Keratinocyte (primary cell): ENCODE measurements at regions not wholly inside any gene's neighbourhood (a gene's known extent, or its start where the extent isn't known, plus 50 kb on each side); places are given as distances from the start of the nearest gene placed in this dataset.

ENCODE experiments used
- EZH2 ChIP-seq: IDR thresholded peaks from one replicate; pipeline ENCODE4 v1.6.1; 2012; ENCODE audit warnings: inconsistent platforms, mild to moderate bottlenecking, low read length, moderate library complexity
- TF ChIP-seq, protein P1 (sequence below), 3 experiments: IDR thresholded peaks in 1 of 3; conservative IDR thresholded peaks in 1 of 3; optimal IDR thresholded peaks in 1 of 3; 2 replicates in 2 of 3; 3 replicates in 1 of 3; pipeline versions ENCODE3 to v1.5.1; 2011; ENCODE audit warnings: low read length in 3 of 3, mild to moderate bottlenecking in 3 of 3, moderate library complexity in 2 of 3, control low read depth in 1 of 3, inconsistent platforms in 1 of 3; ENCODE audit not compliant: insufficient read depth in 2 of 3; ENCODE audit errors: extremely low read depth in 1 of 3

DNA sequence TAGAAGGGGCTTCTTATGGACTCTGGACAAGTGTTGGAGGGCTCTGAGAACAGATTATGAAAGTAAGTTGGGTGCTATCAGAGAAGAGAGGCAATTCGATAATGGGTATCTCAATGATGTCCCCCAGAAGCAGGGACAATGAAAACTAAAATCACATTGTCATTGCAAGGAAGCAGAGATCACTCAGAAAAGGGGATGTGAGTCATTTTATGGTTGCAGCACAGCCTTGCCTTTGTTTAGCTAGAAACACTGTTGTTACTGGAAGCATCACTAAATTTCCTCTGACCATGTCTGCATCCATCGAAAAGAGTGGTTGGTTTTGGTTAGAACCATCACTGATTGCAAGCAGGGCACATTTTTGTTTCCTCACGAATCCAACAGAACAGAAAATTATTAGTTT is 246.8 kb upstream of the NWD2 start:
- TF ChIP-seq, protein P1, sequence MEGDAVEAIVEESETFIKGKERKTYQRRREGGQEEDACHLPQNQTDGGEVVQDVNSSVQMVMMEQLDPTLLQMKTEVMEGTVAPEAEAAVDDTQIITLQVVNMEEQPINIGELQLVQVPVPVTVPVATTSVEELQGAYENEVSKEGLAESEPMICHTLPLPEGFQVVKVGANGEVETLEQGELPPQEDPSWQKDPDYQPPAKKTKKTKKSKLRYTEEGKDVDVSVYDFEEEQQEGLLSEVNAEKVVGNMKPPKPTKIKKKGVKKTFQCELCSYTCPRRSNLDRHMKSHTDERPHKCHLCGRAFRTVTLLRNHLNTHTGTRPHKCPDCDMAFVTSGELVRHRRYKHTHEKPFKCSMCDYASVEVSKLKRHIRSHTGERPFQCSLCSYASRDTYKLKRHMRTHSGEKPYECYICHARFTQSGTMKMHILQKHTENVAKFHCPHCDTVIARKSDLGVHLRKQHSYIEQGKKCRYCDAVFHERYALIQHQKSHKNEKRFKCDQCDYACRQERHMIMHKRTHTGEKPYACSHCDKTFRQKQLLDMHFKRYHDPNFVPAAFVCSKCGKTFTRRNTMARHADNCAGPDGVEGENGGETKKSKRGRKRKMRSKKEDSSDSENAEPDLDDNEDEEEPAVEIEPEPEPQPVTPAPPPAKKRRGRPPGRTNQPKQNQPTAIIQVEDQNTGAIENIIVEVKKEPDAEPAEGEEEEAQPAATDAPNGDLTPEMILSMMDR (optimal IDR thresholded peaks at IDR 0.05 in 1 of 3, IDR thresholded peaks at IDR 0.05 in 1 of 3, conservative IDR thresholded peaks at IDR 0.05 in 1 of 3; ENCODE audit: extremely low read depth in 1 of 3, insufficient read depth in 2 of 3, low read length in 3 of 3), result no peak
- TF ChIP-seq EZH2, result no peak
